CD4-positive, alpha-beta T cell treated with Interleukin-17A for 4 hours (primary cell): ENCODE measurements at regions not wholly inside any gene's neighbourhood (a gene's known extent, or its start where the extent isn't known, plus 50 kb on each side); places are given as distances from the start of the nearest gene placed in this dataset.
"Not testable (repeated sequence)": the region's sequence is repeated elsewhere in the genome, so short reads cannot be mapped to it uniquely, and the experiment has no call there.

ENCODE experiments used
- DNase-seq: peaks from one replicate; pipeline ENCODE4 v3.0.0-alpha.2; 2020; ENCODE audit warnings: mixed read lengths

GRCh38 chr15:66968806-66969596, 96.4 kb upstream of the SMAD3 start:
- DNase-seq, result no peak

DNA sequence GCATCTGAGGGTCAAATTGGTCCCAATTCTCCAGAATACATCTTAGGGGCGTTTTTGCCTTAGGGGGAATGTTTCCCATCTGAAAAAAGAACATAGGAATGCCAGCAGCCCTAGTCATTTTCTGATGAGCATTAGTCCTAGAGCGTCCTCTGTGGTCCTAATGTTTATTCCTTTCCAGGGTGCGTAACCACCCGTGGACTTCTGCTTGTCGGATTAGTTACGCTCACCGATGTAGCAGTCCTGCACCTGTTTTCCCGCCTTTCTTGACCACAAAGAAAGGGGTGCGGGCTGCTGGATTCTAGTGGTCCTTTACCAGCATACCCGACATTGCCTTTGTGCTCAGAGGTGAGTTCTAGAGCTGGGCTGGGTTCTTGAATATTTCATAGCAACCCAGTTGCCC, 91.3 kb upstream of the SMAD3 start:
- DNase-seq, result not testable (repeated sequence)

DNA sequence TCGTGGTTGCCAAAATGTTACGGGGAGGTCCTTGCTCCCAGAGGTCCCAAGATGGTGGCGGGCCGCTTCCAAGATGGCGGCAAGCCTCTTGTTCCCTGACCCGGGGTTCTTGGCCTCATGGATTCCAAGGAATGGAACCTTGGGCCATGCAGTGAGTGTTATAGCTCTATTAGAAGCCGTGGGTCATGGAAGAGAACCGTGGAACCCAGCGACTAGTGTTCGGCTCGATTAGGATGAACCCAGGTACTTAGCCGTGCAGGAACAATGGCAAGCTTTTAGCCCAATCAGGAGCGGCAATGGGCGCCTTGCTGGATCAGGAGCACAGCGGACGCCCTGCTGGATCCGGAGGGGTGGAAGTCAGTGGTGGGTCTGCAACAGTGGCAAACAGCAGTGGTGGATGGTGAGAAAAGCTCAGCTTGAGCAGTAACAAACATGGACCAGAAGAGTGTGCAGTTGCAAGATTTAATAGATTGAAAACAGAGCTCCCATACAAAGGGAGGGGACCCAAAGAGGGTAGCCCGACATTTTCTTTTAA, 89.2 kb upstream of the SMAD3 start:
- not testable (repeated sequence) for DNase-seq

GRCh38 chr15:66980326-66980725, 85.1 kb upstream of the SMAD3 start:
- not testable (repeated sequence) for DNase-seq

DNA sequence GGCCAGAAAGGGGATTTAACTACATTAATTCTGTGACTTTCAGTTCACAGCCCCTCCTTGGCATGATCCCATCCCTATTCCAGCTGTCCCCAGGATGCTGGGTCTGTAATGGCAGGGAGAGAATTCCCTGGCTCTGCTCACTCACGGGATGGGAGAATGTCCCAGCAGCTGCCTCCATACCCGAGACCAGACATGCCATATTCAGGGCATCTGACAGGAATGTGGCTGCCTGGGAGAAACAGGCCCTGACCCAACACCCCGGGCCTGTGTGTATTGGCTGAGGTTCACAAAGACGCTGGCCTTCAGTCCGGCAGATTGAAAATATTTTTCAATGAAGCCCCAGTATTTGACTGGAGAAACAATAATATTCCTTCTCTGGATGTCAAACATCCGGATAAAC, 83.6 kb upstream of the SMAD3 start:
- no peak for DNase-seq

- DNase-seq, result no peak
These were observed 83.2 kb upstream of the SMAD3 start for GRCh38 chr15:66982250-66982649.

GRCh38 chr15:66982816-66983215, 82.6 kb upstream of the SMAD3 start:
- DNase-seq, result no peak

GRCh38 chr15:66985653-66986052, 79.7 kb upstream of the SMAD3 start:
- DNase-seq, result no peak

DNA sequence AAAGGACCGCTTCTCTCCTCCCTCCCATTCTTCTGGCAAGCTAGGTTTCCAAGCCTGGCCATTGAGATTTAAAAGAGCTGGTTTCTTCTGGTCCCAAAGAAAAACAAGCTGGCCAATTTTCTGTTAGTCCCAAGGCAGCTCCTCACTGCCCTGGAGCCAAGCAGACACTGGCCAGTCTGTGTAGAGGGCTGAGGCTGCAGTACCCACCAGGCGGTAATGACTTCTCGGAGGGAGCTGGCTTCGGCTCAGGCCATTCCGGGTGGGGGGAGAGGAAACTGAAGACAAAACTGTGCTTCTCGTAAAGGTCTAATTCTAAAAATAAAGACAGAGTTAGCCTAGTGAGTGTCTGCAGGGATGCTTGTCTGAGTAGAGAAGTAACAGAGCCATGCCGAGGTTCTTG, 78.5 kb upstream of the SMAD3 start:
- DNase-seq, result no peak

- no peak for DNase-seq
These were observed 72.3 kb upstream of the SMAD3 start for GRCh38 chr15:66993090-66993489.

DNA sequence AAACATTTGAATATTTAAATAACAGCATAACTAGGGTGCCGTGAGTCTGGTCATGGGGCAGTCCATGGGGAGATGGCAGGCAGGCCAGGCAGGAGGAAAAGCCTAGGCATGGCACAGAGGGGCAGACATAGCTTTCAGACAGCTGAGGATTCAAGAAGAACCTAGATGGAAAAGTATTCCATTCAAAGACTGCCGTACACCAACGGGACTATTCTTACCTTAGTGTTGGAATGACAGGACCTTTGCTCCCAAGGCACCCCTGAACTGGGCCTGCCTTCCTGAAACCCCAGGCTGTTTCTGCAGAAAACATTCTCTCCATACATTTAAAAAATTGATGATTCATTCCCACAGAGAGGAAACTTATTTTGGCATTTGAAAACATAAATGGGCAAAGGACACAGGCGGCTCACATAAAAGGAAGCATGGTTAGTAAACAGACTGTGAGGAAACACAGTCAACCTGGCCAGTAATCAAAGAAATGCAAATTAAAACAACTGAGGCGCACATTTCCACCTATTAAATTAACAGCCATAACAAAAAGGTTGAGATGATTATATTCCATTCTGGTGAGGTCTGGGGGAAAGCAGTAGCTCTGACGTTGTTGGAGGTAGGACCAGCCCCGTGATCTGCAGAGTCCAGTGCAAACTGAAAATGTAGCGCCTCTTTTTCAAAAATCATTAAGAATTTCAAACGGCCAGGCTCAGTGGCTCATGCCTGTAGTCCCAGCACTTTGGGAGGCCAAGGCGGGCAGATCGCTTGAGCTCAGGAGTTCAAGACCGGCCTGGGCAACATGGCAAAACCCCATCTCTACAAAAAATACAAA, 71.3 kb upstream of the SMAD3 start:
- no peak for DNase-seq

DNA sequence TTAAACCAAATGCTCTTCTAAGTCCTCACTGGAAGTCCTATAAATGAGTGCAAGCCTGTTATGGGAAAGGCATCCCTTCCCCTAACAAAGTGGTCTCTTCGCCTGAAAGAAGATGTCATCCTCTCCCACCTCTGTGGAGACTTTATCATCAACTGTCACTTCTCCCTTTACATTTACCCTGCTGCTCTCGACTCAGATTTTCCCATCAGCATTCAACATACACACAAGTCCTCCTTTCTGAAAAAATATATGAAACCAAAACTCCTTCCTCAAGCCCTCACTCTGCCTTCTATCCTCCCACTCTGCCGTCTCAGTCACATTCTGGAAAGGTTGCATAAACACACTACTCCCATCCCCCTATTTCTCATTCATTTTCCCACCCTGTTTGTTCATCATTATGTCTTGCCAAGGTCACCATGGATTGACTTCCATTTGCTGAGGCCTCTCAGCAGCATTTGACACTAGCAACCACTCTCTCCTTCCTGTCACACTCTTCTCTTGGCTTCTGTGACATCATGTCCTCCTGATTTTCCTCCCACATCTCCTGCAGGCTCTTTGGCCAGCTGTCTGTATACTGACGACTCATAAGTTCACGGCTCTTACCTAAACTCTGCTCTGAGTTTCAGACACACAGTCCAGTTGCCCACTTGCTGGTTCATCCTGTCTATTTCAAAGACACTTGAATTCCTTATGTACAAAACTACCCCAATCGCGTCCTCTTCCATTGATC, 70.3 kb upstream of the SMAD3 start:
- no peak for DNase-seq

DNA sequence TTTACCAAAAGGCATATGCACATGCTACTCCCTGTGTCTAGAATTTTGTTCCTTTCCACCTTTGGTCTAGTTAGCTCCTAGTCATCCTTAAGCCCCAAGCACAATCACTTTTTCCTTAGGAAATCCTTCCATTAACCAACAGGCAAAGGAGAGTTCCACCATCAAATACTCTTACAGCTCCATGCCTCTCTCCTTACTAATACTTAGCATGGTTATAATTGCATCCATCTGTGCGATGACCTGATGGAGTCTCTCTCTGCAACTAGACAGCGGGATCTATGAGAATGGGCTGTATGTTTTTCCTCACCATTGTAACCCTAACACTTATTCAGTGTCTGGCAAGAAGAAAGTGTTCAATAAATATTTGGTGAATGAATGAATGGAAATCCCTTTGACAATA, 69.3 kb upstream of the SMAD3 start:
- DNase-seq, result no peak

- no peak for DNase-seq
These were observed 68.2 kb upstream of the SMAD3 start for GRCh38 chr15:66997212-66997611.

DNA sequence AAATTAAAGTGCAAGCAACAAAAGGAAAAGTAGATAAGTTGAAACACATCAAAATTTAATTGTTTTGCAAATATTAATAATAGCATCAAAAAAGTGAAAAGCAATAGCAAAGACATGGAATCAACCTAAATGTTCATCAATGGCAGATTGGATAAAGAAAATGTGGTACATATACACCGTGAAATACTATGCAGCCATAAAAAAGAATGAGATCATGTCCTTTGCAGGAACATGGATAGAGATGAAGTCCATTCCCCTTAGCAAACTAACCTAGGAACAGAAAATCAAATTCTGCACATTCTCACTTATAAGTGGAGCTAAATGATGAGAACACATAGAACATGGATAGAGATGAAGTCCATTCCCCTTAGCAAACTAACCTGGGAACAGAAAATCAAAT, 67.2 kb upstream of the SMAD3 start:
- DNase-seq, result not testable (repeated sequence)

DNA sequence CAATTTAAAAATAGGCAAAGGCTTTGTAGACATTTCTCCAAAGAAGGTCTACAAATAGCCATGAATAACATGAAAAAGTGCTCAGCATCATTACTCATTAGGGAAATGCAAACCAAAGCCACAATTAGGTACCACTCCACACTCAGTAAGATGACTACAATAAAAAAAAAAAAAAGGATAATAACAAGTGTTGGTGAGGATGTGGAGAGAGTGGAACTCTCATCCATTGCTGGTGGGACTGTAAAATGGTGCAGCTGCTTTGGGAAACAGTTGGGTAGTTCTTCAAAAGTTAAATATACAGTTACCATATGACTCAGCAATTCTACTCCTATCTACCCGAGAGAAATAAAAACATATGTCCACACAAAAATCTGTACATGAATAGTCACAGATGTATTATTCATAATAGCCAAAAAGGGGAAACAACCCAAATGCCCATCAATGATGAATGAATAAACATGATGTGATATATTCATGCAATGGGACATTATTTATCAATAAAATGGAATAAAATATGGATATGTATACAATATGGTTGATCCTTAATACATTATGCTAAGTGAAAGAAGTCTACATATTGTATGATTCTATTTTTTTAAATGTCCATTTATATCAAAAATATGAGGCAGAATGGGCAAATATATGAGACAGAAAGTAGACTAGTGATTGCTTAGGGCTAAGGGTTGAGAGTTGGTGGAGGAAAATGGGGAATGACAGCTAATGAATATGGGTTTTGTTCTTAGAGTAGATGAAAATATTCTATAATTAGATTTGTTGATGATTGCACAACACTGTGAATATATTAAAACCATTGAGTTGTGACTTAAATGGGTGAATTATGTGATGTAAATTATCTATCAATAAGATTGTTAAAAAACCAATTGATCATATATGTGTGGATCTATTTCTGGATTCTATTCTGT, 66.1 kb upstream of the SMAD3 start:
- DNase-seq, result no peak

- no peak for DNase-seq
These were observed 64.5 kb upstream of the SMAD3 start for GRCh38 chr15:67000896-67001295.

DNA sequence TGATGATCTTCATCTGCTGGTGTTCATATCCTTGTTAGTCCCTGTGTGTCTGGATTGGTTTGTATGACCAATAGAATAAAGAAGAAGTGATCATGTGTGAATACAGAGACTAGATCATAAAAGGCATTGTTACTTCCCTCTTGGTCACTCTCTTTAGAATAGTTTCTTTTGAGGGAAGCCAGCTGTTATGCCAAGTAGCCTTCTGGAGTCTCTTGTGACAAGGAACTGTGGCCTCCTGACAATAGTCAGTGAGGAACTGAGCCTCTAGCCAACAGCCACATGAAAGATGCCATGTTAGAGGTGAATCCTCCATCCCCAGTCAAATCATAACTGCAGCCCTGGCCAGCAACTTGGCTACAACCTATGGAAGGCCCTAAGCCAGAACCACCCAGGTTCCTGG, 63.0 kb upstream of the SMAD3 start:
- no peak for DNase-seq

- DNase-seq, result no peak
These were observed 61.8 kb upstream of the SMAD3 start for GRCh38 chr15:67003586-67003985.

GRCh38 chr15:67004142-67004541, 61.3 kb upstream of the SMAD3 start:
- DNase-seq, result no peak

- no peak for DNase-seq
These were observed 60.0 kb upstream of the SMAD3 start for GRCh38 chr15:67005294-67005996.
